Motor neuron (in vitro differentiated cells): ENCODE measurements at regions not wholly inside any gene's neighbourhood (a gene's known extent, or its start where the extent isn't known, plus 50 kb on each side); places are given as distances from the start of the nearest gene placed in this dataset.

Source experiments
- ATAC-seq, 8 experiments: fragments of 200-7000 bp; cut with Tn5 transposase; replicated peaks in 6 of 8; 2 replicates each; pipeline ENCODE4 v1.8.0; 2021; ENCODE audit warnings: mild to moderate bottlenecking in 8 of 8, moderate library complexity in 8 of 8
- H3K27ac ChIP-seq, 2 donors: fragments of 250-450 bp; sonication (Bioruptor Pico); 2 replicates each; pipeline ENCODE4 v1.9.0; 2021; ENCODE audit warnings: antibody characterized with exemption in 2 of 2, mild to moderate bottlenecking in 2 of 2, moderate library complexity in 1 of 2
- H3K4me1 ChIP-seq, 2 donors: fragments of 250-450 bp; sonication (Bioruptor Pico); replicated peaks in 1 of 2; 2 replicates each; pipeline ENCODE4 v1.6.1; 2021; ENCODE audit warnings: antibody characterized with exemption in 2 of 2, mild to moderate bottlenecking in 2 of 2, moderate library complexity in 1 of 2
- H3K4me3 ChIP-seq, 5 donors: fragments of 250-450 bp; sonication (Bioruptor Pico); 2 replicates each; pipeline ENCODE4 v1.9.0; 2021; ENCODE audit warnings: antibody characterized with exemption in 5 of 5, mild to moderate bottlenecking in 5 of 5, moderate library complexity in 4 of 5
- WGBS, 10 experiments: fragments of 450-650 bp; shearing (Covaris generic); methylation state at CpG; one replicate each; pipeline ENCODE4 v1.0.0; 2022; 5-methylcytosine and 5-hydroxymethylcytosine counted together
- in situ Hi-C, 9 experiments: fragments of 400-800 bp; cut with MboI; loops; one replicate each; pipeline ENCODE4 v1.15.0; 2021; ENCODE audit warnings: low sequenced_read_pairs in 9 of 9, low pct_unique_long_range_greater_than_20kb in 2 of 9; ENCODE audit not compliant: unreplicated experiment in 9 of 9

- Histone ChIP-seq H3K4me3 (no peak overlapping the region), H3K4me1 (no peaks in the 10 kb centered on the region), H3K27ac (no peak overlapping the region)
- WGBS, 10 experiments: 0 to 86% (median 52%) methylated on average over 1 to 2 of the region's 2 CpGs
- peak in 4 of 8 experiments; percentile 16 to 82 (median 69) for ATAC-seq
- in situ Hi-C loops: loop anchor here in 3 of 9 experiments (25.0 kb wide), 2 partner anchors 279 to 504 kb away; no protein-coding TSS in a partner anchor
These were observed 77.9 kb upstream of the PAK5 start for GRCh38 chr20:9916761-9917160.

- Histone ChIP-seq H3K27ac (no peak overlapping the region), H3K4me1 (no peaks in the 10 kb centered on the region), H3K4me3 (no peak overlapping the region)
- in situ Hi-C loops: loop anchor here in 3 of 9 experiments (25.0 kb wide), 2 partner anchors 276 to 501 kb away; no protein-coding TSS in a partner anchor
- peak in 2 of 8 experiments; percentile 29 to 34 for ATAC-seq
- 0 to 29% (median 5%) methylated on average over 4 to 8 of the region's 8 CpGs; no CpG with 5 or more reads in 1 of the 10 experiments for WGBS, 10 experiments
These were observed 74.1 kb upstream of the PAK5 start for GRCh38 chr20:9912858-9913434.

- Histone ChIP-seq H3K4me1 (no peaks in the 10 kb centered on the region), H3K27ac (no peak overlapping the region), H3K4me3 (no peak overlapping the region)
- ATAC-seq: no peak
- WGBS, 10 experiments: 52 to 100% (median 75%) methylated on average over 1 to 5 of the region's 5 CpGs; no CpG with 5 or more reads in 1 of the 10 experiments
- in situ Hi-C loops: loop anchor here in 3 of 9 experiments (25.0 kb wide), 2 partner anchors 275 to 500 kb away; no protein-coding TSS in a partner anchor
These were observed 73.4 kb upstream of the PAK5 start for GRCh38 chr20:9912290-9912689.

GRCh38 chr20:9911519-9911918 is 72.6 kb upstream of the PAK5 start:
- H3K27ac ChIP-seq: no peak overlapping the region
- H3K4me1 ChIP-seq: no peaks in the 10 kb centered on the region
- 40 to 100% (median 68%) methylated on average over 1 to 3 of the region's 3 CpGs for WGBS, 10 experiments
- in situ Hi-C loops: loop anchor here in 3 of 9 experiments (25.0 kb wide), 2 partner anchors 274 to 499 kb away; no protein-coding TSS in a partner anchor
- ATAC-seq: no peak
- no peak overlapping the region for H3K4me3 ChIP-seq

GRCh38 chr20:9909167-9909566 is 70.3 kb upstream of the PAK5 start:
- in situ Hi-C loops: loop anchor here in 3 of 9 experiments (25.0 kb wide), 2 partner anchors 272 to 497 kb away; no protein-coding TSS in a partner anchor
- H3K4me1 ChIP-seq: no peaks in the 10 kb centered on the region
- no peak for ATAC-seq
- no peak overlapping the region for H3K4me3 ChIP-seq
- H3K27ac ChIP-seq: no peak overlapping the region

GRCh38 chr20:9903048-9903655 is 64.3 kb upstream of the PAK5 start:
- H3K4me1 ChIP-seq: no peaks in the 10 kb centered on the region
- H3K27ac ChIP-seq: no peak overlapping the region
- H3K4me3 ChIP-seq: no peak overlapping the region
- ATAC-seq: no peak
- in situ Hi-C loops: loop anchor here in 3 of 9 experiments (25.0 kb wide), 2 partner anchors 266 to 491 kb away; no protein-coding TSS in a partner anchor
- 14 to 67% (median 34%) methylated on average over 1 of the region's 1 CpG; no CpG with 5 or more reads in 6 of the 10 experiments for WGBS, 10 experiments

- Histone ChIP-seq H3K4me1 (no peaks in the 10 kb centered on the region), H3K4me3 (no peak overlapping the region), H3K27ac (no peak overlapping the region)
- in situ Hi-C loops: loop anchor here in 3 of 9 experiments (25.0 kb wide), 1 partner anchor 277 kb away; no protein-coding TSS in a partner anchor
- WGBS, 10 experiments: 6 to 93% (median 75%) methylated on average over 1 to 6 of the region's 6 CpGs
- ATAC-seq: peak in 1 of 8 experiments; percentile 71
These were observed 50.5 kb upstream of the PAK5 start for GRCh38 chr20:9889270-9889981.
